SK-N-SH (cell line): ENCODE measurements at regions not wholly inside any gene's neighbourhood (a gene's known extent, or its start where the extent isn't known, plus 50 kb on each side); places are given as distances from the start of the nearest gene placed in this dataset.

Source experiments
- CTCF ChIA-PET: fragments of 300-600, 350-600 bp; formaldehyde crosslinking; extraction: SDS; loops from one replicate; lab custom pipeline; 2021; lab: Yijun Ruan, JAX
- POLR2A ChIA-PET: fragments of 350-600 bp; sonication (Branson Sonifier 250); formaldehyde crosslinking; extraction: SDS; loops from one replicate; lab custom pipeline; 2020; ENCODE audit warnings: antibody characterized with exemption, inconsistent platforms; lab: Yijun Ruan, JAX
- DNase-seq: peaks from one replicate; pipeline ENCODE4 v3.0.0; 2012
- H2AFZ ChIP-seq: fragments of 200-600 bp; sonication (generic); 2 replicates; pipeline ENCODE4 v1.8.1; 2016; ENCODE audit warnings: antibody characterized with exemption, mild to moderate bottlenecking, low read depth
- H3F3A ChIP-seq: fragments of 200-600 bp; sonication (generic); replicated peaks from 2 replicates; pipeline ENCODE3; 2016; ENCODE audit warnings: antibody characterized with exemption, mild to moderate bottlenecking; ENCODE audit not compliant: insufficient read depth
- H3K27ac ChIP-seq, 2 experiments: fragments of 200-500 bp in 1 of 2; fragments of 200-600 bp in 1 of 2; sonication (Bioruptor generic) in 1 of 2; sonication (generic), shearing (Covaris generic) in 1 of 2; 2 replicates each; pipeline versions ENCODE4 v1.5.1 to v1.6.1; 2014 to 2016; ENCODE audit warnings: low read depth in 2 of 2, inconsistent platforms in 1 of 2, low read length in 1 of 2, mild to moderate bottlenecking in 1 of 2, mixed read lengths in 1 of 2
- H3K27me3 ChIP-seq: fragments of 200-600 bp; sonication (generic), shearing (Covaris generic); 2 replicates; pipeline ENCODE4 v1.6.1; 2016; ENCODE audit warnings: mixed run types; ENCODE audit not compliant: insufficient read depth
- H3K36me3 ChIP-seq, 2 experiments: fragments of 200-500 bp in 1 of 2; fragments of 200-600 bp in 1 of 2; sonication (Bioruptor generic) in 1 of 2; sonication (generic) in 1 of 2; replicated peaks in 1 of 2; 2 replicates each; pipeline versions ENCODE3 to v1.5.1; 2014 to 2016; ENCODE audit warnings: low read length in 1 of 2, mild to moderate bottlenecking in 1 of 2; ENCODE audit not compliant: insufficient read depth in 2 of 2, control insufficient read depth in 1 of 2
- H3K4me1 ChIP-seq, 2 experiments: fragments of 200-500 bp in 1 of 2; fragments of 200-600 bp in 1 of 2; sonication (Bioruptor generic) in 1 of 2; sonication (generic), shearing (Covaris generic) in 1 of 2; 2 replicates each; pipeline versions ENCODE4 v1.5.1 to v1.6.1; 2014 to 2016; ENCODE audit warnings: low read depth in 1 of 2, low read length in 1 of 2, mixed run types in 1 of 2; ENCODE audit not compliant: insufficient read depth in 2 of 2, control insufficient read depth in 1 of 2
- H3K4me2 ChIP-seq: fragments of 200-600 bp; sonication (generic), shearing (Covaris generic); 2 replicates; pipeline ENCODE4 v1.6.1; 2017; ENCODE audit warnings: mixed run types
- H3K4me3 ChIP-seq, 2 experiments: fragments of 200-500 bp in 1 of 2; fragments of 200-600 bp in 1 of 2; sonication (Bioruptor generic) in 1 of 2; sonication (generic), shearing (Covaris generic) in 1 of 2; 2 replicates each; pipeline versions ENCODE4 v1.5.1 to v1.8.1; 2014 to 2016; ENCODE audit warnings: low read depth in 2 of 2, inconsistent platforms in 1 of 2, low read length in 1 of 2, mild to moderate bottlenecking in 1 of 2, mixed read lengths in 1 of 2, moderate library complexity in 1 of 2
- H3K79me2 ChIP-seq: fragments of 200-600 bp; sonication (generic); 2 replicates; pipeline ENCODE4 v1.8.1; 2017; ENCODE audit warnings: mild to moderate bottlenecking; ENCODE audit not compliant: insufficient read depth
- H3K9ac ChIP-seq: fragments of 200-600 bp; sonication (generic); 2 replicates; pipeline ENCODE4 v1.6.1; 2017; ENCODE audit warnings: mixed run types
- H3K9me2 ChIP-seq: fragments of 200-600 bp; sonication (generic); 2 replicates; pipeline ENCODE4 v1.6.1; 2017; ENCODE audit warnings: mixed run types
- H3K9me3 ChIP-seq: fragments of 200-600 bp; sonication (generic); 2 replicates; pipeline ENCODE4 v1.6.1; 2017; ENCODE audit warnings: mixed run types, mild to moderate bottlenecking, moderate library complexity
- H4K20me1 ChIP-seq: fragments of 200-600 bp; sonication (generic); 2 replicates; pipeline ENCODE4 v1.6.1; 2017; ENCODE audit warnings: mild to moderate bottlenecking, mixed run types; ENCODE audit not compliant: insufficient read depth
- EP300 ChIP-seq, 2 experiments: IDR thresholded peaks; 2 replicates each; pipeline versions ENCODE4 v1.4.0 to v1.6.1; 2012; ENCODE audit warnings: borderline replicate concordance in 1 of 2, low read depth in 1 of 2, low read length in 1 of 2
- EZH2phosphoT487 ChIP-seq: fragments of 200-600 bp; sonication (generic); IDR thresholded peaks from 2 replicates; pipeline ENCODE4 v1.6.1; 2017; ENCODE audit warnings: low read depth, mixed run types, mild to moderate bottlenecking, antibody characterized with exemption, moderate library complexity, borderline replicate concordance
- FOXM1 ChIP-seq: IDR thresholded peaks from 2 replicates; pipeline ENCODE4 v1.4.0; 2012; ENCODE audit warnings: low read depth, mild to moderate bottlenecking
- GABPA ChIP-seq: IDR thresholded peaks from 2 replicates; pipeline ENCODE4 v1.4.0; 2012; ENCODE audit warnings: low read depth, mild to moderate bottlenecking
- NFIC ChIP-seq: IDR thresholded peaks from 2 replicates; pipeline ENCODE4 v1.4.0; 2012; ENCODE audit warnings: borderline replicate concordance
- NRF1 ChIP-seq: IDR thresholded peaks from 2 replicates; pipeline ENCODE4 v1.6.1; 2012; ENCODE audit warnings: low read depth, mild to moderate bottlenecking, low read length
- RAD21 ChIP-seq: IDR thresholded peaks from 2 replicates; pipeline ENCODE4 v1.6.1; 2012; ENCODE audit warnings: mild to moderate bottlenecking, low read length
- RCOR1 ChIP-seq: fragments of 150-350 bp; IDR thresholded peaks from 2 replicates; pipeline ENCODE4 v1.6.1; 2017; ENCODE audit warnings: antibody characterized with exemption, low read length
- RFX5 ChIP-seq: IDR thresholded peaks from 2 replicates; pipeline ENCODE4 v1.6.1; 2012; ENCODE audit warnings: mild to moderate bottlenecking, improper control_type of control experiment, low read length
- SMC3 ChIP-seq: IDR thresholded peaks from 2 replicates; pipeline ENCODE4 v1.6.1; 2012; ENCODE audit warnings: low read depth, low read length, improper control_type of control experiment
- TCF12 ChIP-seq: IDR thresholded peaks from 2 replicates; pipeline ENCODE4 v1.4.0; 2012
- TEAD4 ChIP-seq: IDR thresholded peaks from 2 replicates; pipeline ENCODE4 v1.4.0; 2012; ENCODE audit warnings: mild to moderate bottlenecking, borderline replicate concordance; ENCODE audit not compliant: insufficient read depth
- YY1 ChIP-seq: IDR thresholded peaks from 2 replicates; pipeline ENCODE4 v1.4.0; 2012; ENCODE audit warnings: low read depth, mild to moderate bottlenecking
- WGBS: methylation state at CpG from one replicate; pipeline ENCODE4 v1.1.6; 2017; ENCODE audit warnings: low lambda C conversion rate; 5-methylcytosine and 5-hydroxymethylcytosine counted together
- TF ChIP-seq, protein P1 (sequence below): fragments of 150-350 bp; IDR thresholded peaks from 2 replicates; pipeline ENCODE4 v1.6.1; 2017; ENCODE audit warnings: antibody characterized with exemption, low read length, low read depth, borderline replicate concordance
- TF ChIP-seq, protein P2 (sequence below): IDR thresholded peaks from 2 replicates; pipeline ENCODE4 v1.4.0; 2012; ENCODE audit warnings: low read depth, borderline replicate concordance
- TF ChIP-seq, protein P3 (sequence below): fragments of 200-600 bp; sonication (generic); IDR thresholded peaks from 2 replicates; pipeline ENCODE4 v1.6.1; 2017; ENCODE audit warnings: antibody characterized with exemption, mild to moderate bottlenecking, moderate library complexity
- TF ChIP-seq, protein P4 (sequence below): IDR thresholded peaks from 2 replicates; pipeline ENCODE4 v1.4.0; 2012; ENCODE audit warnings: low read depth, borderline replicate concordance
- TF ChIP-seq, protein P5 (sequence below): IDR thresholded peaks from 2 replicates; pipeline ENCODE4 v1.4.0; 2012; ENCODE audit warnings: low read depth
- TF ChIP-seq, protein P6 (sequence below): fragments of 150-350 bp; IDR thresholded peaks from 2 replicates; pipeline ENCODE4 v1.6.1; 2016; ENCODE audit warnings: mild to moderate bottlenecking, low read depth, low read length

DNA sequence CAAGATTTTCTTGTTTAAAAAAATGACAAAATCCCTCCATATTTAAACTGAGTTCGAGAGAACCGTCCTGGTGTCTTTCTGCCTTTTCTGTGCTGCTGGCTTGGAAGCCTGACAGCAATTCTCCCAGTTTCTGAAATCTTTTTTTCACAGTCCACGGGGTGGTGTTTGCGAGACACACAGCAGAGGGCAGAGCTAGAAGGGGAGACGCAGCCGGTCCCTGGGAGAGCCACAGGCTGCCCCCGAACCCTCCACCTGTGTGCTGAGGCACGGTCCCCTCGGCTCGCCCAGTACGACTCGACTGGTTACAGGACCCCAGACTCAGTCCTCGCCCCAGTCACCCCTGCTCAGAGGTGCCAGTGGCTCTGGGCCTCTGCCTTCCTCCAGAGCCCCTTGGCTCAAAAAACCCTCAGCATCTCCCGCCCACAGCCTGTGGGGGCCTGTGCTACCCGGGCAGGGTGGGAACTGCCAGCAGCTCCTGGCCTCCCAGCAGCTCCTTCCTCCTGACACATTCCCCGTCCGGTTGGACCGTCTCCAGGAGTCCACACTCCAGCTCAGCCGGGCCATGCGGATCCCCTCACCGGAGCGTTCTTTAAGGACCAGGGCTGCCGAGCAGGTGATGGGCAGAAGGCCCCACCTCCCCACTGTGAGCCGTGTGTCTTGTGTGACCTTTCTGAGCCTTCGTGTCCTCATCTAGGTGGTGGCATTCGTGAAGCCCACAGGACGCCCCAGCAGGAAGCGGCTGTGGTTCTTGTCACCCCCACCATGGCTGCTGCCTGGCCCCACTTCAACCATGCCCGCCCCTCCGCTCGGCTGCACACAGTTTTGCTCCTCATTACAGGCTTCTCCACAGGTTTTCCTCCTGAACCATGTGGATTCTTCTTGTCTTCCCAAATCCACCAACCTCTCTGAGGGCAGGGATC is 52.3 kb upstream of the EN2 start:
- no peak for TF ChIP-seq TEAD4
- TF ChIP-seq NFIC: no peak
- TF ChIP-seq RAD21: peak; percentile 23; the same call in 1 of the 2 replicates
- TF ChIP-seq SMC3: 0 out of 2 replicates have a peak, but pooled peaks have one; percentile 23
- TF ChIP-seq, protein P1, sequence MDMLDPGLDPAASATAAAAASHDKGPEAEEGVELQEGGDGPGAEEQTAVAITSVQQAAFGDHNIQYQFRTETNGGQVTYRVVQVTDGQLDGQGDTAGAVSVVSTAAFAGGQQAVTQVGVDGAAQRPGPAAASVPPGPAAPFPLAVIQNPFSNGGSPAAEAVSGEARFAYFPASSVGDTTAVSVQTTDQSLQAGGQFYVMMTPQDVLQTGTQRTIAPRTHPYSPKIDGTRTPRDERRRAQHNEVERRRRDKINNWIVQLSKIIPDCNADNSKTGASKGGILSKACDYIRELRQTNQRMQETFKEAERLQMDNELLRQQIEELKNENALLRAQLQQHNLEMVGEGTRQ: no peak
- TF ChIP-seq YY1: no peak
- TF ChIP-seq, protein P2, sequence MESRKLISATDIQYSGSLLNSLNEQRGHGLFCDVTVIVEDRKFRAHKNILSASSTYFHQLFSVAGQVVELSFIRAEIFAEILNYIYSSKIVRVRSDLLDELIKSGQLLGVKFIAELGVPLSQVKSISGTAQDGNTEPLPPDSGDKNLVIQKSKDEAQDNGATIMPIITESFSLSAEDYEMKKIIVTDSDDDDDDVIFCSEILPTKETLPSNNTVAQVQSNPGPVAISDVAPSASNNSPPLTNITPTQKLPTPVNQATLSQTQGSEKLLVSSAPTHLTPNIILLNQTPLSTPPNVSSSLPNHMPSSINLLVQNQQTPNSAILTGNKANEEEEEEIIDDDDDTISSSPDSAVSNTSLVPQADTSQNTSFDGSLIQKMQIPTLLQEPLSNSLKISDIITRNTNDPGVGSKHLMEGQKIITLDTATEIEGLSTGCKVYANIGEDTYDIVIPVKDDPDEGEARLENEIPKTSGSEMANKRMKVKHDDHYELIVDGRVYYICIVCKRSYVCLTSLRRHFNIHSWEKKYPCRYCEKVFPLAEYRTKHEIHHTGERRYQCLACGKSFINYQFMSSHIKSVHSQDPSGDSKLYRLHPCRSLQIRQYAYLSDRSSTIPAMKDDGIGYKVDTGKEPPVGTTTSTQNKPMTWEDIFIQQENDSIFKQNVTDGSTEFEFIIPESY: no peak
- no peak for TF ChIP-seq EP300 (IDR thresholded peaks at IDR 0.05; ENCODE audit: borderline replicate concordance in 1 of 2, low read depth in 1 of 2, low read length in 1 of 2)
- TF ChIP-seq, protein P3, sequence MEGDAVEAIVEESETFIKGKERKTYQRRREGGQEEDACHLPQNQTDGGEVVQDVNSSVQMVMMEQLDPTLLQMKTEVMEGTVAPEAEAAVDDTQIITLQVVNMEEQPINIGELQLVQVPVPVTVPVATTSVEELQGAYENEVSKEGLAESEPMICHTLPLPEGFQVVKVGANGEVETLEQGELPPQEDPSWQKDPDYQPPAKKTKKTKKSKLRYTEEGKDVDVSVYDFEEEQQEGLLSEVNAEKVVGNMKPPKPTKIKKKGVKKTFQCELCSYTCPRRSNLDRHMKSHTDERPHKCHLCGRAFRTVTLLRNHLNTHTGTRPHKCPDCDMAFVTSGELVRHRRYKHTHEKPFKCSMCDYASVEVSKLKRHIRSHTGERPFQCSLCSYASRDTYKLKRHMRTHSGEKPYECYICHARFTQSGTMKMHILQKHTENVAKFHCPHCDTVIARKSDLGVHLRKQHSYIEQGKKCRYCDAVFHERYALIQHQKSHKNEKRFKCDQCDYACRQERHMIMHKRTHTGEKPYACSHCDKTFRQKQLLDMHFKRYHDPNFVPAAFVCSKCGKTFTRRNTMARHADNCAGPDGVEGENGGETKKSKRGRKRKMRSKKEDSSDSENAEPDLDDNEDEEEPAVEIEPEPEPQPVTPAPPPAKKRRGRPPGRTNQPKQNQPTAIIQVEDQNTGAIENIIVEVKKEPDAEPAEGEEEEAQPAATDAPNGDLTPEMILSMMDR: peak; percentile 28; the same call in 1 of the 2 replicates
- no peak for TF ChIP-seq GABPA
- TF ChIP-seq, protein P4, sequence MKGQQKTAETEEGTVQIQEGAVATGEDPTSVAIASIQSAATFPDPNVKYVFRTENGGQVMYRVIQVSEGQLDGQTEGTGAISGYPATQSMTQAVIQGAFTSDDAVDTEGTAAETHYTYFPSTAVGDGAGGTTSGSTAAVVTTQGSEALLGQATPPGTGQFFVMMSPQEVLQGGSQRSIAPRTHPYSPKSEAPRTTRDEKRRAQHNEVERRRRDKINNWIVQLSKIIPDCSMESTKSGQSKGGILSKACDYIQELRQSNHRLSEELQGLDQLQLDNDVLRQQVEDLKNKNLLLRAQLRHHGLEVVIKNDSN: no peak
- no peak for TF ChIP-seq TCF12
- no peak for TF ChIP-seq RFX5
- no peak for TF ChIP-seq EZH2phosphoT487
- TF ChIP-seq RCOR1: no peak
- TF ChIP-seq, protein P5, sequence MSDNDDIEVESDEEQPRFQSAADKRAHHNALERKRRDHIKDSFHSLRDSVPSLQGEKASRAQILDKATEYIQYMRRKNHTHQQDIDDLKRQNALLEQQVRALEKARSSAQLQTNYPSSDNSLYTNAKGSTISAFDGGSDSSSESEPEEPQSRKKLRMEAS: no peak
- no peak for TF ChIP-seq FOXM1
- TF ChIP-seq, protein P6, sequence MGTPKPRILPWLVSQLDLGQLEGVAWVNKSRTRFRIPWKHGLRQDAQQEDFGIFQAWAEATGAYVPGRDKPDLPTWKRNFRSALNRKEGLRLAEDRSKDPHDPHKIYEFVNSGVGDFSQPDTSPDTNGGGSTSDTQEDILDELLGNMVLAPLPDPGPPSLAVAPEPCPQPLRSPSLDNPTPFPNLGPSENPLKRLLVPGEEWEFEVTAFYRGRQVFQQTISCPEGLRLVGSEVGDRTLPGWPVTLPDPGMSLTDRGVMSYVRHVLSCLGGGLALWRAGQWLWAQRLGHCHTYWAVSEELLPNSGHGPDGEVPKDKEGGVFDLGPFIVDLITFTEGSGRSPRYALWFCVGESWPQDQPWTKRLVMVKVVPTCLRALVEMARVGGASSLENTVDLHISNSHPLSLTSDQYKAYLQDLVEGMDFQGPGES: no peak
- TF ChIP-seq NRF1: no peak
- POLR2A ChIA-PET: interaction anchor here (0.6 kb wide), 1 partner anchor 465 kb away, joined by 4 read pairs; no protein-coding TSS in a partner anchor
- no peak overlapping the region for H3K9ac ChIP-seq

More for the DNA sequence above, 52.3 kb upstream of the EN2 start:
- CTCF ChIA-PET: interaction anchor here (0.6 to 1.9 kb wide), 10 partner anchors 9 to 1363 kb away, joined by 3 to 13 read pairs (median 4); no protein-coding TSS in a partner anchor
- H3K4me1 ChIP-seq: no peaks in the 10 kb centered on the region
- no peaks in the 10 kb centered on the region for H4K20me1 ChIP-seq
- H3K27ac ChIP-seq: no peak overlapping the region
- no peaks in the 10 kb centered on the region for H3K9me3 ChIP-seq
- no peak overlapping the region for H3K4me2 ChIP-seq
- no peaks in the 10 kb centered on the region for H3F3A ChIP-seq
- no peaks in the 10 kb centered on the region for H3K9me2 ChIP-seq
- H3K79me2 ChIP-seq: no peaks in the 10 kb centered on the region
- no peak overlapping the region for H3K4me3 ChIP-seq
- H3K27me3 ChIP-seq: peaks cover 78% of the 10 kb centered on the region
- 12% methylated on average over 28 of the region's 31 CpGs for WGBS
- no peak overlapping the region for H2AFZ ChIP-seq
- no peaks in the 10 kb centered on the region for H3K36me3 ChIP-seq
- peak; percentile 70 for DNase-seq
